ENCODE measurements at regions not wholly inside any gene's neighbourhood (a gene's known extent, or its start where the extent isn't known, plus 50 kb on each side); places are given as distances from the start of the nearest gene placed in this dataset.

GRCh38 chr9:7707934-7708333 lies 91.6 kb downstream of the DMAC1 start (continued):
- no peak for TF ChIP-seq REL (CRISPR knock-in tag; conservative IDR thresholded peaks at IDR 0.05)
- TF ChIP-seq POGZ (CRISPR knock-in tag; IDR thresholded peaks at IDR 0.05): no peak
- no peak for TF ChIP-seq CBX2 (IDR thresholded peaks at IDR 0.05; ENCODE audit: low read depth, low read length)
- no peak for TF ChIP-seq CBX2 (CRISPR knock-in tag; IDR thresholded peaks at IDR 0.05; ENCODE audit: low read depth)
- no peak for TF ChIP-seq ZNF687 (CRISPR knock-in tag; IDR thresholded peaks at IDR 0.05)
- no peak for TF ChIP-seq ZNF547 (CRISPR knock-in tag; IDR thresholded peaks at IDR 0.05)
- no peak for TF ChIP-seq MTA1 (CRISPR knock-in tag; IDR thresholded peaks at IDR 0.05; ENCODE audit: borderline replicate concordance)
- TF ChIP-seq THAP11 (CRISPR knock-in tag; IDR thresholded peaks at IDR 0.05): no peak
- no peak for TF ChIP-seq SMYD3 (CRISPR knock-in tag; IDR thresholded peaks at IDR 0.05)

GRCh38 chr9:7704543-7704942 lies 95.0 kb downstream of the DMAC1 start:
- Histone ChIP-seq H3K27me3 (ENCODE audit: control insufficient read depth in 1 of 2, insufficient read depth in 2 of 2, low read length in 2 of 2) (no peaks in the 10 kb centered on the region), H3K27ac (ENCODE audit: extremely low read length, insufficient read depth, low read length) (no peak overlapping the region), H4K20me1 (ENCODE audit: insufficient read depth, low read length) (no peaks in the 10 kb centered on the region), H3K9me3 (ENCODE audit: low read length) (no peaks in the 10 kb centered on the region), H2AFZ (ENCODE audit: low read length) (no peak overlapping the region), H3K9ac (ENCODE audit: insufficient read depth, low read depth, low read length) (no peak overlapping the region), H3K36me3 (replicated peaks in 1 of 2; ENCODE audit: control insufficient read depth in 1 of 2, insufficient read depth in 2 of 2, low read length in 2 of 2) (no peaks in the 10 kb centered on the region), H3K79me2 (ENCODE audit: insufficient read depth, low read length) (no peaks in the 10 kb centered on the region), H3K4me2 (ENCODE audit: low read depth, low read length) (no peak overlapping the region), H3K4me3 (replicated peaks in 1 of 3; ENCODE audit: insufficient read depth in 1 of 3, low read depth in 2 of 3, low read length in 3 of 3) (no peak overlapping the region), H3K4me1 (ENCODE audit: insufficient read depth, low read length) (no peaks in the 10 kb centered on the region)
- ATAC-seq (no peak), DNase-seq (ENCODE audit: low spot score) (no peak), FAIRE-seq (no peak)
- TF ChIP-seq ZNF274 (CRISPR knock-in tag; IDR thresholded peaks at IDR 0.05): no peak
- TF ChIP-seq CSRNP2 (CRISPR knock-in tag; conservative IDR thresholded peaks at IDR 0.05; ENCODE audit: low read depth): no peak
- TF ChIP-seq ESRRA (CRISPR knock-in tag; IDR thresholded peaks at IDR 0.05; ENCODE audit: low read depth): no peak
- no peak for TF ChIP-seq CCAR2 (optimal IDR thresholded peaks at IDR 0.05; ENCODE audit: low read depth, low read length)
- no peak for TF ChIP-seq DMAP1 (CRISPR knock-in tag; IDR thresholded peaks at IDR 0.05)
- TF ChIP-seq ZNF468 (CRISPR knock-in tag; IDR thresholded peaks at IDR 0.05): no peak
- no peak for TF ChIP-seq DZIP1 (CRISPR knock-in tag; IDR thresholded peaks at IDR 0.05)
- TF ChIP-seq ZFP36 (IDR thresholded peaks at IDR 0.05; ENCODE audit: borderline replicate concordance, low read depth, low read length, partially characterized antibody): no peak
- no TSS peak for BruUV-seq (replicated peaks)
- ChIA-PET POLR2A (no interaction called here), CTCF (ENCODE audit: low intra/inter-chr PET ratio, low total read pairs) (no interaction called here)
- WGBS (ENCODE audit: low lambda C conversion rate): 0% methylated on average over 1 of the region's 1 CpG
- in situ Hi-C loops (cut with HindIII; ENCODE audit: extremely low pct_ligation_motif_present, low pct_unique_long_range_greater_than_20kb) (no loop called here), intact Hi-C loops (cut with micrococcal nuclease; ENCODE audit: unreplicated experiment) (no loop called here)

All from HepG2 (cell line).